GM19452 (cell line): ENCODE measurements at regions not wholly inside any gene's neighbourhood (a gene's known extent, or its start where the extent isn't known, plus 50 kb on each side); places are given as distances from the start of the nearest gene placed in this dataset.
"Not testable (repeated sequence)": the region's sequence is repeated elsewhere in the genome, so short reads cannot be mapped to it uniquely, and the experiment has no call there.

Experiments used
- ATAC-seq: cut with Tn5 transposase; IDR thresholded peaks from one replicate; pipeline ENCODE4 v1.9.1; 2021; ENCODE audit not compliant: unreplicated experiment

DNA sequence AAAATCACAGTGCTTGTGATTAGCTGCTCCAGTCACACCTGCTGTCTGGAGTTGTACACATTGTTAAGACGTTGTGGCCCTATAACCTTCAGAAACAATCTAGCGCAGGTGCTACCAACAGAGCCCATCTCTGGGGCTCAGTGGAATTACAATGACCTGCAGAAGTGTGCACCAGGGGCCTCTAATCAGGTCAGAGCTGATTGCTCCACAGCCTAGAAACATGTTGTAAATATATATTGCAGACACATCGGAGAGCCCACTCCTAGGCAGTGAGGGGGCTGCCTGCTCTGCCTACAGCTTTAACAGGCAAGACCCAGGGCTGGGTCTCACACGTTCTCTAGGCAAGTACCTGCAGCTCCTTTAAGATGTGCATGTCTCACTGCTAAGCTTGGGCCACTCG lies 302.0 kb downstream of the SIPA1L2 start:
- ATAC-seq: no peak

DNA sequence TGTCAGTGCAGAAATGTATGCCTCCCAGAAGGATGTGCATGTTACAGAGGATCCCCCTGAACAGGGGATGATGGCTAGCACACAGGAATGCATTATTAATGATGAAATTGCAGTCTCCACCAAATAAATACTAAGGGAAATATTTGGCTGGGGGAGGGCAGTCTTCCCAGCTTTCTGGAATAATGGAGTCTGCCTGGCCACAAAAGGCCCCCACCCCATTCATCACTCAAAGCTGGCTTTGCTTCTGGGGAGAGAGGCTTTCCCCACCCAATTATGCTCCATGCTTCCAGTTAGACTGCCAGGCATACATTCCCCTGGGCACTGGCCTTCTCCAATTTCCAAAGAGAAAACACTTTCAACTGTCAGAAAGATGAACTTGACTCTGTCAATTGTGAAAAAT lies 302.7 kb downstream of the SIPA1L2 start:
- ATAC-seq: no peak

DNA sequence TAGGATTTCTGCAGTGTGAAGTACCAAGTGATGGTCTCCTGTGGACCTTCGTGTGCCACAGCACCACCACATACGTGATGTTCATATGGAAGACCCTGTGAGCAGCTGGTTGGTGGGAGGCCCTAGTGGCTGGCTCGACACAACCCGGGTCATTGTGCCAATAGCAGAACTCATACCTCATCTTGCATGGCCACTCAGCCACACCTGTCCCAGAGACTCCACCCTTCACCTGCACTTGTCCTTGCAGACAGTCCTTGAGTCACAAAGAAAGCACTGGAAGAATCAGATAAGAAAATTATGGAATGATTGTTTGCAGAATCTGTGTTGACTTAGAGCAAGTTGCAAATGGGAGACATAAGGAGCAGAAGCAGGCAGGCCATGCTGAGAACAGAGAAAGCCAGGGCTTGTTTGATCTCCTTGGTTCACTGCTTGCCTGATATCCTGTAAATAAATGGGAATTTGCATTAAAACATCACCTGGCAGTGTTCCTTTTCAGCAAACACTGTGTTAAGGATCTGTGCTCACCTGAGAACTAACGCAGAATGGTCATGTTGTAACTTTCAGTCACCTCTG lies 307.7 kb downstream of the SIPA1L2 start:
- ATAC-seq: no peak

GRCh38 chr1:232319518-232320210 lies 310.3 kb downstream of the SIPA1L2 start:
- ATAC-seq: no peak

DNA sequence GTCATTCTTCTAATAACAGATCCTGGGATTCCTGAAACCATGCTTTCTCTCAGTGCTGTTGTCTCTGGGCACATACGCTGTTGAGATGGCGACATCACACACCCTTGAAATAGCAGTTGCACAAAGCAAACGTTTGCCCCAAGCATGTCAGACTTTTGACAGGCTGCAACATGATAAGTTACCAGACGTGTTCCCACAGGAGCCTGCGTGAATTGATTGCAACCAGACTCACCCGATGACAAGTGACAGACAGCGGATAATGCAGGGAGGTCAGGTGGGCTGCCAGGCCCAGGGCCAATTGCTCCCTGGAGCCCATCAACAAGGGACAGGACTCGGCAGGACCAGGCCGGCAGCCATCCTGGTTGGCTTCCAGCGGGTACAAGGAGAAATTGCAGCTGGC lies 310.9 kb downstream of the SIPA1L2 start:
- ATAC-seq: no peak

- no peak for ATAC-seq
These were observed 311.8 kb downstream of the SIPA1L2 start for GRCh38 chr1:232318143-232318542.

- no peak for ATAC-seq
These were observed 312.6 kb downstream of the SIPA1L2 start for GRCh38 chr1:232317350-232317749.

DNA sequence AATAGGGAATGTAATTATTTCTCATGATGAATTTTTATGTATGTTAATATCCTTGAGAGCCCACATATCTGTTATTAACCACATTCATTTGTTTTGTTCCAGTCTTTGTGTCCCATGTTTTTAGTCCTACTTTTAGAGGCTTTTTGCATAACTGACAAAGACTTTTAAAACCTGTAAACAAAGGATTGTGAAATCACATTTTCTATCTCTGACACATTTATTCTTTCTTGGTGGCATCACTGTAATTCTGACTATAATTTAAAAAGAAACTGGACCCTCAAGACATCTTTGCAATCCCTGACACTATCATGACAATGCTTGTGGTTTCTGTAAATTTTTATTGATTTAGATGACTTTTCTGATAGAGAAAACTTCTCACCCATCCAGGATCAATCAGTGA lies 313.1 kb downstream of the SIPA1L2 start:
- no peak for ATAC-seq

DNA sequence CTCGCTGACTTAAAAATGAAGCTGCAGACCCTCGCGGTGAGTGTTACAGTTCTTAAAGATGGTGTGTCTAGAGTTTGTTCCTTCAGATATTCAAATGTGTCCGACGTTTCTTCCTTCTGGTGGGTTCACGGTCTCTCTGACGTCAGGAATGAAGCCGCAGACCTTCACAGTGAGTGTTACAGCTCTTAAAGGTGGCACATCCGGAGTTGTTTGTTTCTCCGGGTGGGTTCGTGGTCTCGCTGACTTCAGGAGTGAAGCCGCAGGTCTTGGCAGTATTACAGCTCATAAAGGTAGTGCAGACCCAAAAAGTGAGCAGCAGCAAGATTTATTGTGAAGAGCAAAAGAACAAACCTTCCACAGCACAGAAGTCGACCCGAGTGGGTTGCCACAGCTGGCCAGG lies 316.1 kb downstream of the SIPA1L2 start:
- ATAC-seq: not testable (repeated sequence)

GRCh38 chr1:232310541-232310940 lies 319.4 kb downstream of the SIPA1L2 start:
- ATAC-seq: no peak

DNA sequence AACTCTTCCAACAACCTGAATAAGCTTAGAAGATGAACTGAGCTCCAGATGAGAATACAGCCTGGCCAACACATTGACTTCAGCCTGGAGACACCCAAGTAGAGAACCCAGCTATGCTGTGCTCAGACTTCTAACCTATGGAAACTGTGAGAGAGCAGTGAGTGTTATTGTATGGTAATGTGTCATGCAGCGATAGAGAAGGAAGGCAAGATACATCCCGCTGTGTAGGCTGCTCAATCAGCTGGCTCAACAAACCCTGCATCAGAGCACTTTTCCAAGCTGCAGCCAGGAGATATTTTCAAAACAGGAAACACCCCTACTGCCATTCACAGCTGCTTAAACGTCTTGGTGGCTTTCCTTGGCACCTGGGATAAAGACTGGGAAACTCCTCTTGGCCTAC lies 321.3 kb downstream of the SIPA1L2 start:
- ATAC-seq: no peak

- ATAC-seq: no peak
These were observed 322.5 kb downstream of the SIPA1L2 start for GRCh38 chr1:232307296-232308017.

DNA sequence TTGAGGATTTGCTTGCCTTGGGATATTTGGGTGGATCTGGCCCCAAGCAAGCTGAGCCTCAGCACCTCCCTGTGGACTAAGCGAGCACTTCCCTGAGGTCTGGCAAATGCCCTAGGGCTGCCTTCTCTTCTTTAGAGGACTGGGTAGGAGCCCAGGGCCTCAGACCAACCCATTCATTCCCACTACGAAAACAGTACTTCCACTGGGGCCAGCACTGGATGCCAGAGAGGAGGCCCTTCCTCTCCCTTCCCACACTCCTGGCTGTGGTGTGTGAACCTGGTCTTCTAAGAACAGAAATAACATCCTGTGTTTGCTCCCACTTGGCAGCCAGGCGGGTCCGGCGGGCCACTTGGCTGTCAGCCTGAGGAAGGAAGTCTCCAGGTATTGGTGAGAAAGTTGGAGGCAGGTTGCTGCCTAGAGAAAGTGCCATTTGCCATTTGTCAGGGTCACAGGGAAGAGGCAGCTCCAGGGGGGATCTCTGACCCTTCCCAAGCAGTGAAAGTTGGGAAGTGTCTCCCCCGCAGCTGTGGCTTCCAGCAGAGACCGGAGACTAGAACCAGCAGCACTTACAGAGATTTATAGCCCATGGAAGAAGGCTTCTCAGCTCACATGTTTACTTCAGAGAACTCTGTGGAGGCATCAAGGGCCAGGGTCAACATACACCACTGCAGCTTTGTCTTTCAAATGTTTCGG lies 323.5 kb downstream of the SIPA1L2 start:
- no peak for ATAC-seq

GRCh38 chr1:232305050-232305449 lies 324.9 kb downstream of the SIPA1L2 start:
- ATAC-seq: no peak

- no peak for ATAC-seq
These were observed 326.7 kb downstream of the SIPA1L2 start for GRCh38 chr1:232303222-232303620.

GRCh38 chr1:232302376-232303221 lies 327.3 kb downstream of the SIPA1L2 start:
- ATAC-seq: no peak

- ATAC-seq: no peak
These were observed 328.7 kb downstream of the SIPA1L2 start for GRCh38 chr1:232301246-232301645.

- ATAC-seq: no peak
These were observed 329.5 kb downstream of the SIPA1L2 start for GRCh38 chr1:232300466-232300865.

- no peak for ATAC-seq
These were observed 333.5 kb downstream of the SIPA1L2 start for GRCh38 chr1:232296461-232296860.

DNA sequence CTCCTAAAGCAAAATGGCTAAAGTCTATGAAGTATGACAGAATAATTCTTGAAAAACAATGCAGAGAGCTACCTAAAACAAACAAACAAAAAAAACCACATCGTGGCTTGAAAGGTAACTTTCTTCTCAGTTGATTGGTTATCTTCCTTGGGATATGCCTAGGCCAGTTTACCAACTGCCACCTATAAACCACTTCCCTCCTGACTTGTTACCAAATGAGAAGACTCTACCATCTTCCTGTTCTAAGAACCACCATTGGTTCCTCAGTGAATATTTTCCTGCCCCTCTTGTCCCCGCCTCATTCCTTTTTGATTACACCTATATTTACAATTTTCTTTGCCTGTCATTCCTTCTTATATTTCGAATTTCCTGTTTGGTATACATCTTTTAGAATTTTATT lies 336.6 kb downstream of the SIPA1L2 start:
- no peak for ATAC-seq

DNA sequence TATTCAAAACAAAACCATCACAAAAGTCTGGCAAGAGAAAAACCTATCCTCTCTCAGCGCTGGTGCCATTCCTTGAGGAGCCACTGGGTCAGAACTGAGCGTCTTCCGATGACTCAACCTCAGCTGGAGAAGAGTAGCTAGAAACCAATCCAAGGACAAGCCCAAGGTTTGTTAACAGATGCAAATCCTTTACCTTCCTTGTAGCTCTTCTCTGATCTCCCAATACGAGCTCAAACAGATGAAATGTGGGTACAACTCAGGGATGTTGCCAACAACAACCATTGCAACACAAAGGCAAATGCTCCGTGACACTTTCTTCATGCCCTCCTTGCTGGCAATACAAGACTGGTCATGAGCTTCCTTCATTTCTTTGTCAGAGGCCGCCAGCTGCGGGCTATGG lies 337.1 kb downstream of the SIPA1L2 start:
- ATAC-seq: no peak
